Suprapubic skin (tissue), 4 donors: ENCODE measurements at regions not wholly inside any gene's neighbourhood (a gene's known extent, or its start where the extent isn't known, plus 50 kb on each side); places are given as distances from the start of the nearest gene placed in this dataset.

Experiments
- DNase-seq, 2 donors: peaks; one replicate each; pipeline ENCODE4 v3.0.0-alpha.2; 2019; ENCODE audit warnings: low spot score in 2 of 2
- H3K27ac ChIP-seq: fragments of 200-600 bp; sonication (generic); one replicate; pipeline ENCODE4 v1.5.1; 2019
- H3K27me3 ChIP-seq: fragments of 200-600 bp; sonication (generic); one replicate; pipeline ENCODE4 v1.5.1; 2019
- H3K36me3 ChIP-seq: fragments of 200-600 bp; sonication (generic); one replicate; pipeline ENCODE4 v1.5.1; 2019
- H3K4me1 ChIP-seq: fragments of 200-600 bp; sonication (generic); one replicate; pipeline ENCODE4 v1.5.1; 2019
- H3K4me3 ChIP-seq: fragments of 200-600 bp; sonication (generic); one replicate; pipeline ENCODE4 v1.5.1; 2019; ENCODE audit warnings: mild to moderate bottlenecking
- H3K9me3 ChIP-seq: fragments of 200-600 bp; sonication (generic); one replicate; pipeline ENCODE4 v1.5.1; 2019
- EP300 ChIP-seq: sonication (generic); formaldehyde crosslinking; IDR thresholded peaks from one replicate; pipeline ENCODE4 v1.6.1; 2017; ENCODE audit warnings: antibody characterized with exemption
- POLR2A ChIP-seq, 2 donors: fragments of 450-650 bp; IDR thresholded peaks; one replicate each; pipeline ENCODE4 v1.6.1; 2017; ENCODE audit warnings: antibody characterized with exemption in 2 of 2, mild to moderate bottlenecking in 2 of 2, moderate library complexity in 2 of 2
- POLR2AphosphoS5 ChIP-seq, 3 donors: sonication (generic); formaldehyde crosslinking; IDR thresholded peaks; one replicate each; pipeline ENCODE4 v1.6.1; 2017; ENCODE audit warnings: antibody characterized with exemption in 3 of 3
- WGBS: methylation state at CpG from one replicate; pipeline ENCODE4 v1.1.5; 2018; 5-methylcytosine and 5-hydroxymethylcytosine counted together
- TF ChIP-seq, protein P1 (sequence below), 2 donors: fragments of 200-600 bp in 1 of 2; fragments of 450-650 bp in 1 of 2; sonication (generic) in 1 of 2; IDR thresholded peaks; one replicate each; pipeline ENCODE4 v1.5.1; 2016 to 2019; ENCODE audit warnings: antibody characterized with exemption in 2 of 2, mild to moderate bottlenecking in 1 of 2, moderate library complexity in 1 of 2

DNA sequence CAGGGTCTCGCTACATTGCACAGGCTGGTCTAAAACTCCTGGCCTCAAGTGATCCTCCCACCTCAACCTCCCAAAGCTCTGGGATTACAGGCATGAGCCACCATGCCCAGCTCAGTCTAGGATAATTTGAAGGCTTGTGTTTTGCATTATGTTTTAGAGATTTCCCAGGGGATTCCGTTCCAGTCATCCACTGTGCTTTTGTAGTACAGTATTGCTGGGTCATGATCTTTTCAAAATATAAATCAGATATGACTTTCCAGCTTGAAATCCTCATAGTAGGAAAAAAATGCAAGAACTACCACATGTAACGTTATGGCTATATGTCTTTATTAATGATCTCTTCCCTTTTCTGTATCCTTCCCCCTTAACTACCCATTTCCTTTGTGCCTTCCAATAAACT is 338.1 kb downstream of the PRELID2 start:
- Histone ChIP-seq H3K27ac (no peak overlapping the region), H3K9me3 (no peaks in the 10 kb centered on the region), H3K4me1 (peaks cover 6% of the 10 kb centered on the region), H3K27me3 (no peaks in the 10 kb centered on the region), H3K4me3 (no peak overlapping the region), H3K36me3 (no peaks in the 10 kb centered on the region)
- no peak for DNase-seq
- TF ChIP-seq POLR2A (IDR thresholded peaks at IDR 0.05) (no peak), EP300 (no peak), POLR2AphosphoS5 (IDR thresholded peaks at IDR 0.05) (no peak)
- TF ChIP-seq, protein P1, sequence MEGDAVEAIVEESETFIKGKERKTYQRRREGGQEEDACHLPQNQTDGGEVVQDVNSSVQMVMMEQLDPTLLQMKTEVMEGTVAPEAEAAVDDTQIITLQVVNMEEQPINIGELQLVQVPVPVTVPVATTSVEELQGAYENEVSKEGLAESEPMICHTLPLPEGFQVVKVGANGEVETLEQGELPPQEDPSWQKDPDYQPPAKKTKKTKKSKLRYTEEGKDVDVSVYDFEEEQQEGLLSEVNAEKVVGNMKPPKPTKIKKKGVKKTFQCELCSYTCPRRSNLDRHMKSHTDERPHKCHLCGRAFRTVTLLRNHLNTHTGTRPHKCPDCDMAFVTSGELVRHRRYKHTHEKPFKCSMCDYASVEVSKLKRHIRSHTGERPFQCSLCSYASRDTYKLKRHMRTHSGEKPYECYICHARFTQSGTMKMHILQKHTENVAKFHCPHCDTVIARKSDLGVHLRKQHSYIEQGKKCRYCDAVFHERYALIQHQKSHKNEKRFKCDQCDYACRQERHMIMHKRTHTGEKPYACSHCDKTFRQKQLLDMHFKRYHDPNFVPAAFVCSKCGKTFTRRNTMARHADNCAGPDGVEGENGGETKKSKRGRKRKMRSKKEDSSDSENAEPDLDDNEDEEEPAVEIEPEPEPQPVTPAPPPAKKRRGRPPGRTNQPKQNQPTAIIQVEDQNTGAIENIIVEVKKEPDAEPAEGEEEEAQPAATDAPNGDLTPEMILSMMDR (IDR thresholded peaks at IDR 0.05), result no peak
- WGBS, result 74% methylated on average over 3 of the region's 3 CpGs

DNA sequence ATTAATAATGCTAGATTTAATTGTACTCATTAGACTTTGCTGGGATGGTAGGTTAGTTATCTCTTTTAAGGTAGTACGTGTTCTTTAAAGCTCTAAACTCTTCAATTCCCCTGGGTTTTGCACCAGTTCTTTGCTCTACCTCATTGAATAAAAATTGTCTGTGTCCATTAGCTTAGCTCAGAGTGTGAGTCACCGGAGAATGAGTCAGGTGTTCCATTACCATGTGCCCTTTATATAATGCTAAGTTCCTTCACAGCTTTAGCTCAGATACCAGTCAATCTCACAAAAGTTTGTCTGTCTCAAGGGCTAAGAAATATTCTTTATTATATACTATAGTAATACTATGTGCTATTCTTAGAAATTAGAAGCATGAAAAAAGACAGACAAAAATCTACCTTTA is 339.4 kb downstream of the PRELID2 start:
- TF ChIP-seq POLR2AphosphoS5 (IDR thresholded peaks at IDR 0.05), result no peak
- TF ChIP-seq, protein P1 (IDR thresholded peaks at IDR 0.05), result no peak
- no peak for TF ChIP-seq POLR2A (IDR thresholded peaks at IDR 0.05)
- TF ChIP-seq EP300, result no peak
- Histone ChIP-seq H3K9me3 (no peaks in the 10 kb centered on the region), H3K27ac (no peak overlapping the region), H3K36me3 (no peaks in the 10 kb centered on the region), H3K4me3 (no peak overlapping the region), H3K4me1 (peaks cover 6% of the 10 kb centered on the region), H3K27me3 (no peaks in the 10 kb centered on the region)
- WGBS, result 55% methylated on average over 2 of the region's 2 CpGs
- no peak for DNase-seq

DNA sequence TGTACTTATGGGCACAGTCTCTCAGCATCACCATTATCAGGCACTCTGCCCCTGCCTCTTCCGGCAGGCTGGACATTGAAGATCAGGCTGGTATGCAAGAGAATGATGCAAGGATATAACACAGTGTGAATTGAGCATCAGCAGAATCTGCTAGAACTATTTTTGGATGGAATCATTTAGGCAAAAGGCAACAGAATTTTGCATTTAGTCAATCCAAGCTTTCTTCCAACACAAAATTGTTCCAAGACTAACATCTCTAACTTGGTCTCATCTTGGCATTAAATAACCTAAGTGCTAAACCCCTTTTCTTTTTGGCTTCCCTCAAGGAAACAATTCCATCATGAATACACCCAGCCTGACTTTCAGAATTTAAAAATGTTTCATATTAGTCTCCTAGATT is 339.9 kb downstream of the PRELID2 start:
- Histone ChIP-seq H3K9me3 (no peaks in the 10 kb centered on the region), H3K36me3 (no peaks in the 10 kb centered on the region), H3K4me1 (peaks cover 6% of the 10 kb centered on the region), H3K27ac (no peak overlapping the region), H3K4me3 (no peak overlapping the region), H3K27me3 (no peaks in the 10 kb centered on the region)
- no peak for DNase-seq
- WGBS, result 78% methylated on average over 1 of the region's 1 CpG
- TF ChIP-seq POLR2A (IDR thresholded peaks at IDR 0.05) (no peak), POLR2AphosphoS5 (IDR thresholded peaks at IDR 0.05) (no peak), EP300 (no peak)
- TF ChIP-seq, protein P1 (IDR thresholded peaks at IDR 0.05), result no peak

DNA sequence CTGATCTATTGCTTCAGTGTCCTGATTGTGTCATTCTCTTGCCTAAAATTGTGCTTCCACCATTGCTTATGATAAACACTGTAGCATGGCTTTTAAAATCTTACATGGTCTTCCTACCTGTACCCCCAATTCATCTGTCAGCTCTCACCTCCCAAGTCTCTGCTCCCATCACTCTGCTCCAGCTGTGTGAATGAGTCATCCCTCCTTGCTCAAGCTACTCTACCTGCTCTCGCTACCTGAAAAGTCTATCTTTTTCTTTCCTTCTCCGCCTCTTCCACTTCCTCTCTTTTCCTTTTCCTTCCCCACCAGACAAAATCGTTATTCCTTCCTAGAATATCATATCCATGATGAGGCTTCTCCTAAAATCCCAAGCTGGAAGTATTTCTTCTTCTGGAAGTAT is 341.7 kb downstream of the PRELID2 start:
- Histone ChIP-seq H3K9me3 (no peaks in the 10 kb centered on the region), H3K27me3 (no peaks in the 10 kb centered on the region), H3K27ac (no peak overlapping the region), H3K4me3 (no peak overlapping the region), H3K4me1 (peaks cover 6% of the 10 kb centered on the region), H3K36me3 (no peaks in the 10 kb centered on the region)
- DNase-seq, result no peak
- 78% methylated on average over 3 of the region's 3 CpGs for WGBS
- no peak for TF ChIP-seq POLR2AphosphoS5 (IDR thresholded peaks at IDR 0.05)
- TF ChIP-seq EP300, result no peak
- TF ChIP-seq, protein P1 (IDR thresholded peaks at IDR 0.05), result no peak
- no peak for TF ChIP-seq POLR2A (IDR thresholded peaks at IDR 0.05)

DNA sequence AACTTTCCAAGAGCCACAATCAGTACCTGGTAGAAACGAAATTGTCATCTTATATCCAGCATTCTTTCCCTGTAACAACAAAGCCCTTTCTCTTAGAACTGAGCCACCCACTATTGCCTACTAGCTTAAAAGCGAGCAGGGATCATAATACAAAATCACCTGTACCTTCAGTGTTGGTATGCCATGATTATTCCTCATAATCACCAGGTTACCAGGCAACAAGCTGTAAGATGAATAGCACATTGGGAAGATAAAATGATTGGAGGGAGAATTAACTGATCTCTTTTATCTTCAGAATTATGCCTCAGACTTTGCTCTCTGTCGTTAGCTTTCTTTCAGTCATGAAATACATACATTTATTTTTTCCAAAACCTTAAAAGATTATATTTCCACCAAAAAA is 345.6 kb downstream of the PRELID2 start:
- 76% methylated on average over 3 of the region's 3 CpGs for WGBS
- no peak for DNase-seq
- H3K4me3 ChIP-seq, result no peak overlapping the region
- H3K27me3 ChIP-seq, result no peaks in the 10 kb centered on the region
- H3K4me1 ChIP-seq, result no peaks in the 10 kb centered on the region
- H3K9me3 ChIP-seq, result no peaks in the 10 kb centered on the region
- H3K27ac ChIP-seq, result no peak overlapping the region
- H3K36me3 ChIP-seq, result no peaks in the 10 kb centered on the region
- TF ChIP-seq POLR2A (IDR thresholded peaks at IDR 0.05), result no peak
- no peak for TF ChIP-seq EP300

DNA sequence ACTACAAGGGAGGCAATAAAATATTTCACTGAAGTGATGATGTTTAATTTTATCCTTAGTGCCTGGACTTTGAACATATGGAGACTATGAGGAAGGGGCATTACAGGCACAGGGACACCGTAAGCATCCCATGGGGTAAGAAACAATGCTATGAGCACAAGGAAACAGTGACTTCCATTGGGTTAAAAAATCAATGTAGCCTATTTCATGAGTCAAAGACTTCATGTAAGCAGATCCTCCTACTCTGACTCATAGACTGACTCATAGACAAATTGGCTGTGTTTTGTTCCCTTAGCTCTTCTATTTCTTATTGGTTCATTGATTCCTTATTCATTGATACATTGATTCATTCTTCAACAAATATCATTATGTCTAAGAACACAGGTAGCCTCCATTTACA is 351.0 kb downstream of the PRELID2 start:
- no peaks in the 10 kb centered on the region for H3K27me3 ChIP-seq
- no peak for DNase-seq
- H3K9me3 ChIP-seq, result no peaks in the 10 kb centered on the region
- no peak overlapping the region for H3K27ac ChIP-seq
- no peaks in the 10 kb centered on the region for H3K36me3 ChIP-seq
- no peaks in the 10 kb centered on the region for H3K4me1 ChIP-seq
- no peak overlapping the region for H3K4me3 ChIP-seq
- TF ChIP-seq EP300 (no peak), POLR2A (IDR thresholded peaks at IDR 0.05) (no peak), POLR2AphosphoS5 (IDR thresholded peaks at IDR 0.05) (no peak)
- 72% methylated on average over 1 of the region's 1 CpG for WGBS
